NCI-H345 (cell line): ENCODE measurements at regions not wholly inside any gene's neighbourhood (a gene's known extent, or its start where the extent isn't known, plus 50 kb on each side); places are given as distances from the start of the nearest gene placed in this dataset.
A peak's percentile ranks its signal among the peaks of the same experiment; 100 is the strongest.
"Not testable (repeated sequence)": the region's sequence is repeated elsewhere in the genome, so short reads cannot be mapped to it uniquely, and the experiment has no call there.

Source experiments
- DNase-seq: peaks from one replicate; lab custom pipeline; 2025; lab: John Stamatoyannopoulos, UW

DNA sequence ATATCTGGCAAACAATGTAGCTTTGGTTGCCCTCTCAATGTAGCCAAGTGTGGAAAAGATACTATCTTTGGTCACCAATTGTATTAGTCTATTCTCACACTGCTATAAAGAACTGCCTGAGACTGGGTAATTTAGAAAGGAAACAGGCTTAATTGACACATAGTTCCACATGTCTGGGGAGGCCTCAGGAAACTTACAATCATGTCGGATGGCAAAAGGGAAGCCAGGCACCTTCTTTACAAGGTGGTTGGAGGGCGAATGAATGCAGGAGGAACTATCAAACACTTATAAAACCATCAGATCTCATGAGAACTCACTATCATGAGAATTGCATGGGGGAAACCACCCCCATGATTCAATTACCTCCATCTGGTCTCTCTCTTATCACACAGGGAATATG, 133.1 kb upstream of the TBCA start:
- no peak for DNase-seq

DNA sequence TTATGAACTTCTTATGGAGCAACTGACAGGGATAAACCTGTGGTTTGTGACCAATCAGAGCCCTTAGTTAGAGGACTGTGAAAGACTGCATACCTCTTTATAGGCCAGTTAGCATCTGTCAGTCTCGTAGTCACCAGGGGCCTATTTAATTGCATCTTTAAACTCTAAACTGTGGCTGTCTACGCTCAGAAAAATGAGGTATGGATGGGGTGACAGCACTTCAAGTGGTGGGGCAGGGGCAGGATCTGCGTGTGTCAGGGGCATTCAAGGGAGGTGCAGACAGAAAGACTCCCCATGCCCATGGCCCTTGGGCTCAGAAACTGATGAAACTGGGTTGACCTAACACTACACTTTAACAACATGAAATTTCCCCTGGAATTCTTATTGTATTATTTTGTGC, 132.6 kb upstream of the TBCA start:
- no peak for DNase-seq

DNA sequence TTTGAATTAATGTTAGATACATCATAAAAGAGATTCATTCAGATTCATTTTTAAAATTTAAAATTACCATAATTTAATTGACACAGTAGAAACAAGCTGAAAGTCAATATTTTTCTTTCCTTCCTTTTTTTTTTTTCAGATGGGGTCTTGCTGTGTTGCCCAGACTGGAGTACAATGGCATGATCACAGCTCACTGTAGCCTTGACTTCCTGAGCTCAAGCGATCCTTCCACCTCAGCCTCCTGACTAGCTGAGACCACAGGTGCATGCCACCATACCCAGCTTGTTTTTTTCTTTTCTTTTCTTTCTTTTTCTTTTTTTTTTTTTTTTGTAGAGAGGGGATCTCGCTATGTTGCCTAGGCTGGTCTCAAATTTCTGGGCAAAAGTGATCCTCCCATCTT, 131.6 kb upstream of the TBCA start:
- no peak for DNase-seq

DNA sequence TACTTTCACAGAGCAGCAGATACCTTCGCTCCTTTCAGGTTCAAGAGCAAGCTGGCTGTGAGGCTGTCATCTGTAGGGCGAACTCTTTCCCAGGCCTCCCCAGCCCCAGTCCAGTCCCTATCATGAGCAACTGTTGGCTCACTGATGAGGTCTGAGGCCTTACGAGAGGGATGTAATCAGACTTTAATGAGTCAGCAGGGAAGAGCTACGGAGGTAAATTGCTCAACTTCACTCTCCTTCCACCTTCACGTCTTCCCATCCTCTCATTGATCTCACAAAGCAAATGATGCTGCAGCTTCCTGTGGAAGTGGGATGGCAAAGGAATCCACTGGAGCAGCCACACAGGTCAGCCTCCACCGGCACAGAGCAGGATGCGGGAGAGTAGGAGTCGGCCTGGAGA, 130.7 kb upstream of the TBCA start:
- DNase-seq, result no peak

DNA sequence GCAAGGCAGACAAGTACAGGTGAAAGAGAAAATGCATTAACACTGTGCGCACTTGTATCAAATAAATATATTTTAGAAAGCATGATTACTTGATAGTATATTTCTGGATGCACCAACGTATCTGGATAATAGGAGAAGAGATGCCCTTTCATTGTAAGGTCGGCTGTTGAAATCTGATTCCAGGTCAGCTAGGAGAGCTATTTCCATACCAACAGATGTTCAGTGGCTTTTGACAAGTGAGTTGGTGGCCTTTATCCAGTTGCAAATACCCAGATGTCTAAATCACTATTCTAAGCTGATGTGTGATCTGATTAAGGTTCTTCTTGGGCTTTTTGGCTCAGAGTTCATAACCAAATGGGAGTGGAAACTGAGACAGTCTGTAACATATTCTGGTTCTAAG, 128.2 kb upstream of the TBCA start:
- DNase-seq, result no peak

DNA sequence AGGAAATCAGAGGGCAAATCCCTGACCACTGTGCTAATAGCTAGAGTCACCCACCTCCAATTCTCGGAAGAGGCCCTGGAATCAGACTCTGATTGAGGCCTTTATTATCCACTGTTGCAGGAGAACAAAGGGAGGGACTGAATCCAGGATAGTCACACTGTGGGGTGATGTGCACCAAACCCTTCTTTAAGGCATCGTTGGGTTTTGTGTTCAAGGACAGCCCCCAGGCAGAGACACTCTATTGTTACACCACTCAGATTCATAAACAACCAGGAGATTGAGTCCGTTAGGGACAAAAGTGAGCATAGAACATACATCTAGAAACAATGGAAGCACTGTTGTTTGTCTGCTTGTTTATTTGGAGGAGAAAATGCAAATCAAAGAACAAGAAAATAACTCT, 124.6 kb upstream of the TBCA start:
- DNase-seq, result no peak

DNA sequence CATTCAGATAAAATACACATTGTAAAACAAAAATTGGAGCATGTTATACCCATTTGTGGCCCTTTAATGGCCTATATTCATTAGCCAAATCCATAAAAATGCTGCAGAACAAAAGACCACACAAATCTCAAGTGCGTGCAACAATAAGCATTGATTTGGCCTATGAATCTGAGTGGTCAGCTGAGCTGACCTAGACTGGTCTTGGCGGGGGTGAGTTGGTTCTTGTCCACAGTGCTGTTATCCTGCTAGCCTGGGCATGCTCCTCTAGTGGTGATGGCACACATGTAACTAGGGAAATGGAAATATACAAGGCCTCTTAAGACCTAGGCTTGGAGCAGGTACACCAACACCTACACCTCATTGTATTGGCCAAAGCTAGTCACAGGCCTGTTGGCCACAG, 122.2 kb upstream of the TBCA start:
- DNase-seq, result no peak

DNA sequence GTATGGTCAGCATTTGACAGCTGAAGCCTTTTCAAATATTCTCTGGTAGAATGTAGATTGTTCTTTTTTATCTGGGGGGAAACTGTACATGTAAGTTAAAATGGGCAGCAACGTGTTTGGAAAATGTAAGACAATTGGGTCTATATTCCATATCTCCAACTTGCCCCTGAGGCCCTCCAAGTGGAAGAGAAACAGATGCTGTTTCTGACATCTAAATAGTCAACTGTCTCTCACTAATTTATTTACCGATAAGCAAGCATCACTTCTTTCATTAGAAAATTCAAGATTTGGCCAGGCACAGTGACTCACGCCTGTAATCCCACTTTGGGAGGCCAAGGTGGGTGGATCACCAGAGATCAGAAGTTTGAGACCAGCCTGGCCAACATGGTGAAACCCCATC, 120.2 kb upstream of the TBCA start:
- DNase-seq, result no peak

DNA sequence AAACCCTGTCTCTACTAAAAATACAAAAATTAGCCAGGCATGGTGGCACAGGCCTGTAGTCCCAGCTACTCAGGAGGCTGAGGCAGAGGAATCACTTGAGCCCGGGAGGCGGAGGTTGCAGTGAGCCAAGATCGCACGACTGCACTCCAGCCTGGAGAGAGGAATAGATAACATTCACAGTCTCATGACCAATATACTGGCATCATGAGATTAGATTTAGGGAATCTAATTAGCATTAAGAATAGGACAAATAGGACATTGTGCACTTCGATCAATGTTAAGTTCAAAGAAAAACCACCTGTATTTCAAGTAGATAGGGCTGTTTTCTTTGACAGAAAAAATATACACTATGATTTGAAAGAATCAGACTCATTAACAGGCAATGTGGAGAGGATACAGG, 118.0 kb upstream of the TBCA start:
- not testable (repeated sequence) for DNase-seq

DNA sequence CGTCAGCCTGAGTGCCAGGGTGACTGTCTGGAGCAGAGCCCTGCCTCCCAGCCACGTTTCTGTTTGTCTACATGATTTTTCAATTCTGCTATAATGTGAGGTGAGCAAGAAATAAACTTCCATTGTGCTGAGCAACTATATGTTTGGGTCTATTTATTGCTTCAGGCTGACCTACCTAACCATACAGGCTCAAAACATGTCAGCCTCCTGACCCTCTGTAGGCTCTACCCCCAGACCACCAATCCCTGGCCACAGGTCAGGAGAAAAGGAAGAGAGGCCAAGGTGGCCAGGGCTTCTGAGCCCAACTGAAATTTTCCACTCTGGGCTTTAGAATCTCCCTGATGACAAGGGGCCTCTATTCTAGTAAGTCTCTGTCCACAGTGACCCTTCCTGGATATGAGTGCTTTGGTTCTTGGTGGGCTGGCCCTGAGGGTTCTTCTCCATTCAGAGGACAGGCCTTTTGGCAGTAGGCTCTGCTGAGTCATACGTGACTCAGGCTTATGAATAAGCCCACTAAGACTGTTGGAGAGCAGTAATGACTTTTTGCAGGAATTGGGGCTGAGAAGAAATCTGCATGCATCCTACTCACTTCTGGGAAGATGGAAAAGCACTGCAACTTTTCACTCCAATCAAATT, 117.2 kb upstream of the TBCA start:
- no peak for DNase-seq

DNA sequence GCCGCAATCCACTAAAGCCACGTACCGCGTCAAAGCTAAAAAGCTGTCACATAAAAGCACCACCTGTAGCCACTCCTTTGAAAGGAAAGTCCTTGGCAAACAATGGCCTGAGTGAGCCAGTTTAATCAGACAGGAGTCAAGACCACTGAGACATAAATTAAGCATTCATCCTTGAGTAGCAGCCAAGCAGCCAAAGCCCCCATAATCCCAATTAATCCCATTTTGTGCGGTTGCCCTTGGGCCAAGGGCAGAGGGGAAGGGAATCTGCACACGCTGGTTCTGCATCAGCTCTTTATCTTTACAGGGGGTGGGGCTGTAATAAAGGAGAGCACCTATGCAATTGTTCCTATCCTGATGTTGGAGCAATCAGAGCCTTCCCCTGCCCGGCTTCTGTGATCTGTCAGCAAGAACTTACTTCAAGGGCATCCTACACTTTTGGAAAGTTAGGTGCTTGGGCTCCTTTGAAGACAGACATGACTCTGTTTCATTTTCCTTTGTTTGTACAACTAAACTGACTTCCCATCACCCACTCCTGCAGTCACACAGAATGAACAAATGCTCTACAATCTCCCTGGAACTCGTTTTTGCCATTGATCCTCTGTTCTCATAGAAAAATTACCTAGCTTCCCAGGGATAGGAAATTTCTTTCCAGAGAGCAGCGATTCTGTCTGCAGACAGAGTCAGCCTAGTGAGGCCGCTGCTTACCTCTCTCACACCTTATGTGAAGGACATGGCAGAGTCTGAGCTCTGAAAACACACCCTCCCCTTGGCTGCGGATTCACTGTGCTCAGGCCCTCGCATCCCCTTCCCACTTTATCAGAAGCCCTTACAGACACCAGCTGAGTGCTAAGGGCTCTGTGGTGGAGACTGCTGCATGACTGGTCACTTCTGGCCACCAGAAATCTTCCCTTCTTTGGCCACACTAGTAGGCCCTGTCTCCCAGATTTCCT, 116.2 kb upstream of the TBCA start:
- DNase-seq, result peak; percentile 62

DNA sequence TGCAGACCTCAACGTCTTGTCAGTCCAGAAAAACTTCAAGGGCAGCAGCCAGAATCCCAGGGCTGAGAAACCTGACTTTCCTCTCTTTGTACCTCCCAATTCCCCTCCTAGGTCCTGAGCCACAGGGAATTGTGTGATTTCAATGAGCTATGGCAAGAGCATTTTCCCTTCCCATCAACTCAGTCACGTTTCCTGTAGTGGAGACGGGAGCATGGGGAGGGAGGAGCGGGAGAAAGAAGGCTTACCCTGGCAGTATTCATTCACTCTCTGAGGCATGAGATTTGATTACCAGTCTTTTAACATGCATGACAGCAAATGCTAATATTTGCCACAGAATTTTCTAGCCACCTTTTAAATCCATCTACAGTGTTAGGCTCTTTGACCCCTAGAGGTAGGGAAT, 109.4 kb upstream of the TBCA start:
- DNase-seq, result peak; percentile 80

DNA sequence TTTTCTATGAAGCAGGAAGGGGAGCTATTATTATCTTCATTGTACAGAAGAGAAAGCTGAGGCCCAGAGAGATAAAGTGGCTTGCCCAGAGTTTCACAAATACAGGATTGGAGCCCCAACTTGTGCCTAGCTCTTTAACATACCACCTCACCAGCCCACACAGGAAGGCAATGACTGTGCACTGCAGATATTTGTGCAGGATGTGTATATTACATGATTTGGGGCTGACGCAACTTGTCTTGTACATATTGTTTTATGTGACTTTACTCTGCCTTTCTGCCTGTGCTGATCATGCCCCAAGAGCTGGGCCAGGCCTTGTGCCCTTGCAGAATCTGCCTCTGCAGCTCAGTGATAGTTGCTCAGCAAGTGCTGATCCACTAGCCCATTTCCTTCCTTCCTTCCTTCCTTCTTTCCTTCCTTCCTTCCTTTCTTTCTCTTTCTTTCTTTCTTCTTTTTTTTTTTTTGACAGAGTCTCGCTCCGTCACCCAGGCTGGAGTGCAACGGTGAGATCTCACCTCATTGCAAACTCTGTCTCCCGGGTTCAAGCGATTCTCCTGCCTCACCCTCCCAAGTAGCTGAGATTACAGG, 106.6 kb upstream of the TBCA start:
- no peak for DNase-seq

DNA sequence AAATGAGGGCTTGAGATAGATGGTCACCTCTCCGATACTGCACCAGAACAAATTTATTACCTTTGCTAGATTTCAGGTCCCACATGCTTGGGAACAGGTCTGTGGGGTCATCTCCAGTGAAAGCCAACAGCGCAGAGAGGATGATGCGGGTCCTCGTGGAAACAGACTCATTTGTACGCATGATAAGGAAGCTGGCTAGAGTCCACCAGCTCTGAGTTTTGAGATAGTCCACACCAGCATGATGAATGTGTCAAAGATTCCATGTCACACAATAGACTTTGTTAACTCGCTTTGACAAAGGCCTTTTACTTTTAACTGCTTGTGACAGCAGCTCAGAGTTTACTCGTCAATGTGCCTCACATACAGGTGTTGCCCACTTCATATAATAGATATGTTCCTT, 105.4 kb upstream of the TBCA start:
- no peak for DNase-seq

DNA sequence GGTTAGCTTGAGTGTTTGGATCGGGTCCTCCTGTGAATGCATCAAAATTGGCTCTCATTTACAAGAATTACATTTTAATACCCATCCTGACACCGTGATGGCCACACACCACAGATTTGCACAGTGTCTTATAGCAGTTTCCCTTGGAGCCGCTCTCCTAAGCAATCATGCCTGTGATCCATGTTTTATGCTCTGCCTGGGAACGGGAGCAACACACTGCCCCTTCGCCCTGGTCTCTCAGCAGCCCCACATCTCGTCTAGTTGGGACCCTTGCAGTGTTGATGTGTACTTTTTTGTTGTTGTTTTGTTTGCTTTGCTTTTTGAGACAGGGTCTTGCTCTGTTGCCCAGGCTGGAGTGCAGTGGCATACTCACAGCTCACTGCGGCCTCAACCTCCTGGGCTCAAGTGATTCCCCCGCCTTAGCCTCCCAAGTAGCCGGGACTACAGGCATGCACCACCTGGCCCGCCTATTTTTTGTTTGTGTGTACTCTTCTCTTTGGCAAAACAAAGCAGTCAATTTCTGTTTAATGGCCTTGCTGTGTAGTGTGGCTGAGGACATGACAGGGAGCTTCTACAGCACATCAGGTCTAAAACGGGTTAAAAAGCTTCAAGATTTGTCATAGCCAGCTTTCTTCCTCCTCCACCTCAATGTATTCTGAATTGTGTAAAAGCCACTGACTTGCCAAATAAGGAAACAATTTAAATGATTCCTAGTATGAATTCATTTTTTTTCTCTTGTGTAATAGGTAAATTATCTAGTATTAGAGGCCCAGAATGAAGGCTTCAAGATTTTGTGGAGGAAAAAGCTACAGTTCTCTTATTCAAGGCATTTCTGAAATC, 101.6 kb upstream of the TBCA start:
- DNase-seq, result no peak

DNA sequence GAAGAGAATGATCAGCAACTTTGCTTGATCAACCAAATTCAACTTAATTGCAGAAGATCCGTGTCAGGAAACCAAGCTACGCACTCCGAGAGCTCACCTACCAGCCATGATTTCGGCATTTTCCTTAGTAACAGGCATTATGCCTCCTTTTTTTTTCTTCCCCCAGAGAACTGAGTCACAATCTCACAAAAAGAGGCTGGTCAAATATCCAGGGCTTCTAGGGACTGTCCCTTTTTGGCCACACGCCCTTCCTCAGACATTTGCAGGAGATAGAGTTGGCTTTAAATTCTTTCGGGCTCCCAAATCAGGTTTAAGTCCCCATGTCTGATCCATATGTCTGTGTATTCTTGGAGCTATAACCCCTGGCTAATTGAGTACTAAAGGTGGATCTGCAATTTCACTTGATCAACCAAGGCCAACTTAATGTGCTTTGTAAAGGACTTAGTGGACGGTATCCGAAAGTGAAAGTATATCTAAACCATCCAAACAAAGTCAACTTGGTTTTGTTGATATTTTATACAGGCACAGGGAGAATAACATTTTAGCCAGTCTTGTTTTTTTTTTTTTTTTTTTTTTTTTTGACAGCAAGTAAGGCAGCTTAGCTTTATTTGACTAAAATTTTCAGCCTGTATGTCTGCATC, 100.8 kb upstream of the TBCA start:
- no peak for DNase-seq

DNA sequence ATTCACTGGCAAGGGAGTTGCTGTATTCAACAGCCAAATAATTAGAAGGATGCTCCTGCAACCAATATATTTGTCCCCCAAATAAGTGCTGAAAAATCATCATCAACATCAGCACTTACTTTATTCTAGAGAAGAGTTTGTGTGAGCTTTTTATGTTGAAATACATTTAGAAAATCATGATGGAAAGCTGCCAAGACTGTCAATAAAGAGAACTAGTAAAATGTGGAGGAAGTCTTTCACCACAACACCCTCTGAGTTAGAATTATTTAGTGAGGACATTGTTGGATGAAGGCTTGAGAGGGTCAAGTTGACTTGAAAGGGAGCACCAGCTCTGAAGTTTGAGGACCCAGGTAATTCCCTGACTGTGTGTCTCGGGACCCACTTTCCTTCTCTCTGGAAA, 100.2 kb upstream of the TBCA start:
- no peak for DNase-seq

DNA sequence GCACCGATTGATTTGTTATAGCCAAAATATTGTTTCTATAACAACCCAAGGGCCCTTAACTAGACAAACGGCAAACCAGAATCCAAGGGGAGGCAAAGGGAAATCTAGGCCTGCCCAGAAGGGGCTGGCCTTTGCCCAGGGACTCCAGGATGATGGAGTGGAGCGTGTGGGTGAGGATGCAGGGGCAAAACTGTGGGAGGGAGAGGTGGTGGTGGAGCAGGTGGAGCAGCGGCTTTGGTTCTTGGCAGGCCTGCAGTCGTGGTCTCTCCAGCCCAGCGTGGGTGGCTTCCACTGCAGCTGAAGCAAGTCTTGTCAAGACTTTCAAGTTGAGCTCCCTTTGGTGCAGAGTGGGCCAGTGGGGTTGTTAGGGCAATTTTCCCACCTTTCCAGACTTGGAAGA, 98.6 kb upstream of the TBCA start:
- DNase-seq, result peak; percentile 50

DNA sequence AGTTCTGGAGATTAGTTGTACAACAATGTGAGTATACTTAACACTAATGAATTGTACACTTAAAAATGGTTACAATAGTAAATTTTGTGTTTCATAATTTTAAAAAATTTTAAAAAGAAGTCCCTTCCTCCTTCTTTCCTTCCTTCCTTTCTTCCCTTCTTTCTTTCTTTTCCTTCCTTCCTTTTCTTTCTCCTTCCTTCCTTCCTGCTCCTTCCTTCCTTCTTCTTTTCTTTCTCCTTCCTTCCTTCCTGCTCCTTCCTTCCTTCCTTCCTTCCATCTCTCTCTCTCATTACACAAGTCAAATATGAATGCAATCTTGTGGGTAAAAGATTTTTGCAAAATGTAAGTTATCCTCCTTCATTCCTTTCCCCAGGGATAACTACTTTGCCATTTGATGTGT, 97.1 kb upstream of the TBCA start:
- DNase-seq, result no peak

DNA sequence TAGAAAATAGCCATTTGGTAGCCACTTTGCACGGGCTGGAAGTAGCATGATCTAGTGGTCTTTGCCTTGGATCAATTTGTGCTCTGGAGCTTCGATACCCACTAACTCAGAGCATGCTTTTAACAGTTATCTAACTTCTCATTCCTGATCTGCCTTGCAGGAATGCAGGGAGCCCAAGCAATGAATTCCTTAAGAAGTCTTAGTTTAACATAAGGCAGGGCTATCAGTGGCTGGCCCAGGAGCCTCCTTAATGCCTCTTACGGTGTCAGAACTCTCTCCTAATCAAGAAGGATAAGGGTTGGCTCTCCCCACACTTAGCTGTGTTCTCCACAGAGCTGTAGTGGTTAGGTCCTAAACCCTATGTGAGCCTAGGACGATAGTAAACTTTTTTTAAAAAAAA, 95.8 kb upstream of the TBCA start:
- no peak for DNase-seq

DNA sequence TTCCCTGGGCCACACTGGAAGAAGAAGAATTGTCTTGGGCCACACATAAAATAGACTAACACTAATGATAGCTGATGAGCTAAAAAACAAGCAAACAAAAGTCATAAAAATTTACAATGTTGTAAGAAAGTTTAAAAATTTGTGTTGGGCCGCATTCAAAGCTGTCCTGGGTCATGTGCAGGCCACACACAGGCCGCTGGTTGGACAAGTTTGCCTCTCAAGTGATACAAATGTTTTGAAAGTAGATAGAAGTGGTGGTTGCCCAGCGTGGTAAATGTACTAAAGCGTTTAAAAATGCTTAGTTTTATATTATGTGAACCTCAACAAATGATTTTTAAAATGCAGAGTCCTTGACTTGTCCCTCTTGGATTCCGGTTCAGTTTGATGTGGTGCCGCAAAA, 94.9 kb upstream of the TBCA start:
- DNase-seq, result no peak
